SK-N-SH treated with all-trans-retinoic acid at 6 μM for 48 hours (cell line): ENCODE measurements at regions not wholly inside any gene's neighbourhood (a gene's known extent, or its start where the extent isn't known, plus 50 kb on each side); places are given as distances from the start of the nearest gene placed in this dataset.
"Not testable (repeated sequence)": the region's sequence is repeated elsewhere in the genome, so short reads cannot be mapped to it uniquely, and the experiment has no call there.

Experiments
- ISL1 ChIP-seq: fragments of 250-450 bp; sonication (Bioruptor Pico); IDR thresholded peaks from 2 replicates; pipeline ENCODE4 v2.1.2; 2022; ENCODE audit warnings: mild to moderate bottlenecking, moderate library complexity
- PPARA ChIP-seq: fragments of 250-450 bp; sonication (Bioruptor Pico); IDR thresholded peaks from 2 replicates; pipeline ENCODE4 v1.5.0; 2020; ENCODE audit warnings: mild to moderate bottlenecking, borderline replicate concordance
- TF ChIP-seq, protein P1 (sequence below): fragments of 250-450 bp; sonication (Bioruptor Pico); IDR thresholded peaks from 2 replicates; pipeline ENCODE4 v1.8.0; 2020; ENCODE audit warnings: mild to moderate bottlenecking, moderate library complexity, borderline replicate concordance

- TF ChIP-seq PPARA, ISL1 (CRISPR knock-in tag): not testable (repeated sequence)
- TF ChIP-seq, protein P1, sequence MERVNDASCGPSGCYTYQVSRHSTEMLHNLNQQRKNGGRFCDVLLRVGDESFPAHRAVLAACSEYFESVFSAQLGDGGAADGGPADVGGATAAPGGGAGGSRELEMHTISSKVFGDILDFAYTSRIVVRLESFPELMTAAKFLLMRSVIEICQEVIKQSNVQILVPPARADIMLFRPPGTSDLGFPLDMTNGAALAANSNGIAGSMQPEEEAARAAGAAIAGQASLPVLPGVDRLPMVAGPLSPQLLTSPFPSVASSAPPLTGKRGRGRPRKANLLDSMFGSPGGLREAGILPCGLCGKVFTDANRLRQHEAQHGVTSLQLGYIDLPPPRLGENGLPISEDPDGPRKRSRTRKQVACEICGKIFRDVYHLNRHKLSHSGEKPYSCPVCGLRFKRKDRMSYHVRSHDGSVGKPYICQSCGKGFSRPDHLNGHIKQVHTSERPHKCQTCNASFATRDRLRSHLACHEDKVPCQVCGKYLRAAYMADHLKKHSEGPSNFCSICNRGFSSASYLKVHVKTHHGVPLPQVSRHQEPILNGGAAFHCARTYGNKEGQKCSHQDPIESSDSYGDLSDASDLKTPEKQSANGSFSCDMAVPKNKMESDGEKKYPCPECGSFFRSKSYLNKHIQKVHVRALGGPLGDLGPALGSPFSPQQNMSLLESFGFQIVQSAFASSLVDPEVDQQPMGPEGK (CRISPR knock-in tag): not testable (repeated sequence)
These were observed 71.6 kb downstream of the PCMTD2 start for GRCh38 chr20:64327223-64327549.
